ENCODE measurements at regions not wholly inside any gene's neighbourhood (a gene's known extent, or its start where the extent isn't known, plus 50 kb on each side); places are given as distances from the start of the nearest gene placed in this dataset.

DNA sequence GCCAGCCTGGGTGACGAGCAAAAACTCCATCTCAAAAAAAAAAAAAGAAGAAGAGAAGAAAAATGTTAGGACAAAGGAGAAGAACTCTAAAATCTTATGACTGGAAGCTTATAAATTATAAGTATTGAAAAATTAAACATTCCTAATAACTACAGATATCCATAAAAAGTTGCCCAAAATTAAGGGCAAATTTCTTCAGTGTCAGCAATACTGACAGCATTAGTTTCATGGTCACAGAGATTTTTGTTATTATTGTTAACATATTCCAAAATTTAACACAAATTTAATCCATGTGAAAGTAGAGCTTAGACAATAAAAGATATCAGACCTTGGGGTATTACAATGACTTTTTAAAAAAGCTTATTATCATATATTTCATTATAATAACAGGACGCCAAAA is 74.1 kb downstream of the NR2F2 start:
- TF ChIP-seq, protein P1, sequence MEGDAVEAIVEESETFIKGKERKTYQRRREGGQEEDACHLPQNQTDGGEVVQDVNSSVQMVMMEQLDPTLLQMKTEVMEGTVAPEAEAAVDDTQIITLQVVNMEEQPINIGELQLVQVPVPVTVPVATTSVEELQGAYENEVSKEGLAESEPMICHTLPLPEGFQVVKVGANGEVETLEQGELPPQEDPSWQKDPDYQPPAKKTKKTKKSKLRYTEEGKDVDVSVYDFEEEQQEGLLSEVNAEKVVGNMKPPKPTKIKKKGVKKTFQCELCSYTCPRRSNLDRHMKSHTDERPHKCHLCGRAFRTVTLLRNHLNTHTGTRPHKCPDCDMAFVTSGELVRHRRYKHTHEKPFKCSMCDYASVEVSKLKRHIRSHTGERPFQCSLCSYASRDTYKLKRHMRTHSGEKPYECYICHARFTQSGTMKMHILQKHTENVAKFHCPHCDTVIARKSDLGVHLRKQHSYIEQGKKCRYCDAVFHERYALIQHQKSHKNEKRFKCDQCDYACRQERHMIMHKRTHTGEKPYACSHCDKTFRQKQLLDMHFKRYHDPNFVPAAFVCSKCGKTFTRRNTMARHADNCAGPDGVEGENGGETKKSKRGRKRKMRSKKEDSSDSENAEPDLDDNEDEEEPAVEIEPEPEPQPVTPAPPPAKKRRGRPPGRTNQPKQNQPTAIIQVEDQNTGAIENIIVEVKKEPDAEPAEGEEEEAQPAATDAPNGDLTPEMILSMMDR (tag by site-specific recombination; IDR thresholded peaks at IDR 0.05), result no peak
- TF ChIP-seq ZNF707 (tag by site-specific recombination; IDR thresholded peaks at IDR 0.05), result no peak
- TF ChIP-seq, protein P2, sequence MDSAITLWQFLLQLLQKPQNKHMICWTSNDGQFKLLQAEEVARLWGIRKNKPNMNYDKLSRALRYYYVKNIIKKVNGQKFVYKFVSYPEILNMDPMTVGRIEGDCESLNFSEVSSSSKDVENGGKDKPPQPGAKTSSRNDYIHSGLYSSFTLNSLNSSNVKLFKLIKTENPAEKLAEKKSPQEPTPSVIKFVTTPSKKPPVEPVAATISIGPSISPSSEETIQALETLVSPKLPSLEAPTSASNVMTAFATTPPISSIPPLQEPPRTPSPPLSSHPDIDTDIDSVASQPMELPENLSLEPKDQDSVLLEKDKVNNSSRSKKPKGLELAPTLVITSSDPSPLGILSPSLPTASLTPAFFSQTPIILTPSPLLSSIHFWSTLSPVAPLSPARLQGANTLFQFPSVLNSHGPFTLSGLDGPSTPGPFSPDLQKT (IDR thresholded peaks at IDR 0.05; ENCODE audit: borderline replicate concordance, low read depth, low read length), result no peak
- TF ChIP-seq REPIN1 (tag by site-specific recombination; IDR thresholded peaks at IDR 0.05; ENCODE audit: low read depth), result no peak
- no peak for TF ChIP-seq ZNF248 (tag by site-specific recombination; IDR thresholded peaks at IDR 0.05)
- no peak for TF ChIP-seq ZFP37 (tag by site-specific recombination; IDR thresholded peaks at IDR 0.05)
- TF ChIP-seq ZNF404 (tag by site-specific recombination; IDR thresholded peaks at IDR 0.05), result no peak
- no peak for TF ChIP-seq ZNF302 (tag by site-specific recombination; IDR thresholded peaks at IDR 0.05; ENCODE audit: low read depth)
- TF ChIP-seq ZNF174 (tag by site-specific recombination; IDR thresholded peaks at IDR 0.05), result no peak
- TF ChIP-seq, protein P3, sequence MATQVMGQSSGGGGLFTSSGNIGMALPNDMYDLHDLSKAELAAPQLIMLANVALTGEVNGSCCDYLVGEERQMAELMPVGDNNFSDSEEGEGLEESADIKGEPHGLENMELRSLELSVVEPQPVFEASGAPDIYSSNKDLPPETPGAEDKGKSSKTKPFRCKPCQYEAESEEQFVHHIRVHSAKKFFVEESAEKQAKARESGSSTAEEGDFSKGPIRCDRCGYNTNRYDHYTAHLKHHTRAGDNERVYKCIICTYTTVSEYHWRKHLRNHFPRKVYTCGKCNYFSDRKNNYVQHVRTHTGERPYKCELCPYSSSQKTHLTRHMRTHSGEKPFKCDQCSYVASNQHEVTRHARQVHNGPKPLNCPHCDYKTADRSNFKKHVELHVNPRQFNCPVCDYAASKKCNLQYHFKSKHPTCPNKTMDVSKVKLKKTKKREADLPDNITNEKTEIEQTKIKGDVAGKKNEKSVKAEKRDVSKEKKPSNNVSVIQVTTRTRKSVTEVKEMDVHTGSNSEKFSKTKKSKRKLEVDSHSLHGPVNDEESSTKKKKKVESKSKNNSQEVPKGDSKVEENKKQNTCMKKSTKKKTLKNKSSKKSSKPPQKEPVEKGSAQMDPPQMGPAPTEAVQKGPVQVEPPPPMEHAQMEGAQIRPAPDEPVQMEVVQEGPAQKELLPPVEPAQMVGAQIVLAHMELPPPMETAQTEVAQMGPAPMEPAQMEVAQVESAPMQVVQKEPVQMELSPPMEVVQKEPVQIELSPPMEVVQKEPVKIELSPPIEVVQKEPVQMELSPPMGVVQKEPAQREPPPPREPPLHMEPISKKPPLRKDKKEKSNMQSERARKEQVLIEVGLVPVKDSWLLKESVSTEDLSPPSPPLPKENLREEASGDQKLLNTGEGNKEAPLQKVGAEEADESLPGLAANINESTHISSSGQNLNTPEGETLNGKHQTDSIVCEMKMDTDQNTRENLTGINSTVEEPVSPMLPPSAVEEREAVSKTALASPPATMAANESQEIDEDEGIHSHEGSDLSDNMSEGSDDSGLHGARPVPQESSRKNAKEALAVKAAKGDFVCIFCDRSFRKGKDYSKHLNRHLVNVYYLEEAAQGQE (tag by site-specific recombination; IDR thresholded peaks at IDR 0.05), result no peak
- TF ChIP-seq ZBTB7A (tag by site-specific recombination; IDR thresholded peaks at IDR 0.05; ENCODE audit: low read depth), result no peak
- no peak for TF ChIP-seq SALL2 (tag by site-specific recombination; IDR thresholded peaks at IDR 0.05; ENCODE audit: borderline replicate concordance)
- no peak for TF ChIP-seq ZNF223 (tag by site-specific recombination; IDR thresholded peaks at IDR 0.05)

All from HEK293 (cell line).